ENCODE measurements at regions not wholly inside any gene's neighbourhood (a gene's known extent, or its start where the extent isn't known, plus 50 kb on each side); places are given as distances from the start of the nearest gene placed in this dataset.

DNA sequence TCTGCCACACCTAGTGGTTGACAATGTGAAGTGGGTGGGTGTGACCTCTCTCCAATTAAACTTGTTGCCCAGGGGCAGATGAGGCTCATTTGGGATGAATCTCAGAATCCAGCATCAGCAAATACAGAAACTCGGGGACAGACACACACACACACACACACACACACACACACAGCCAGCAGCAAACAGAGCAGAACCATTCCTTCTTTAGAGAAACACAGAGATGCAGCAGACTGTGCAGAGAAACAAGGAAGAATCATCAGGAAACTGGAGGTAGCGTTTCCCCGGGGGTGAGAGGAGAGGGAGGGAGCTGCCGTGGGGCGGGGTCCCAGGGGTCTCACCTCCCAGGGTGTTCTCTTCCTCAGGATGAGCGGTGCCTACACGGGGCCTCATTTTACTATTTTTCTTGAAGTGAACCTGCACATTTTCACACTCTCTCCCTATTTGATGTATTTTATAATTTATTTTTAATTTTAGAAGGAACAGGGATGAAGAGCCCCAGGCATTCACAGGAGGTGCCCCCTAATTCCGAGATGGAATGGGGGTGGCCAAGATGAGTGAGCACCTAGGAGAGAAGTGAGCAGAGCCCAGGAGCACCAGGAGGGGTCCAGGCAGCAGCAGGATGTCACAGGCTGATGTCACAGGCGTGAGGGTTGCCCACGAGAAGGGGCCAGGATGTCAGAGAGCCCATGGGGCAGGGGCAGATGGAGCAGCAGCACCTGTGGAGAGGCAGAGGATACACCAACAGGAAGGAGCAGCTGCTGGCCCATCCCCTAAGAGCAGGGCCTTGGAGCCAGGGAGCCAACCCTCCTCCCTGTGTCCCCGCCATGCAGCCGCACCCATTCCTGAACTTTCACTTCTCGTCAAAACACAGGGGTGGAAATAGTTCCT, 85.3 kb upstream of the PPP2R2D start:
- no peaks in the 10 kb centered on the region for H3K79me2 ChIP-seq (ENCODE audit: insufficient read depth, low read depth)
- no peak overlapping the region for H3K9ac ChIP-seq
- H3K27me3 ChIP-seq (ENCODE audit: insufficient read depth, low read depth) = peaks cover 15% of the 10 kb centered on the region; the same call in 1 of the 2 replicates
- no peak overlapping the region for H3K27ac ChIP-seq
- H2AFZ ChIP-seq (ENCODE audit: low read depth) = no peak overlapping the region
- TF ChIP-seq, protein P1, sequence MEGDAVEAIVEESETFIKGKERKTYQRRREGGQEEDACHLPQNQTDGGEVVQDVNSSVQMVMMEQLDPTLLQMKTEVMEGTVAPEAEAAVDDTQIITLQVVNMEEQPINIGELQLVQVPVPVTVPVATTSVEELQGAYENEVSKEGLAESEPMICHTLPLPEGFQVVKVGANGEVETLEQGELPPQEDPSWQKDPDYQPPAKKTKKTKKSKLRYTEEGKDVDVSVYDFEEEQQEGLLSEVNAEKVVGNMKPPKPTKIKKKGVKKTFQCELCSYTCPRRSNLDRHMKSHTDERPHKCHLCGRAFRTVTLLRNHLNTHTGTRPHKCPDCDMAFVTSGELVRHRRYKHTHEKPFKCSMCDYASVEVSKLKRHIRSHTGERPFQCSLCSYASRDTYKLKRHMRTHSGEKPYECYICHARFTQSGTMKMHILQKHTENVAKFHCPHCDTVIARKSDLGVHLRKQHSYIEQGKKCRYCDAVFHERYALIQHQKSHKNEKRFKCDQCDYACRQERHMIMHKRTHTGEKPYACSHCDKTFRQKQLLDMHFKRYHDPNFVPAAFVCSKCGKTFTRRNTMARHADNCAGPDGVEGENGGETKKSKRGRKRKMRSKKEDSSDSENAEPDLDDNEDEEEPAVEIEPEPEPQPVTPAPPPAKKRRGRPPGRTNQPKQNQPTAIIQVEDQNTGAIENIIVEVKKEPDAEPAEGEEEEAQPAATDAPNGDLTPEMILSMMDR (conservative IDR thresholded peaks at IDR 0.05; ENCODE audit: low read depth, low read length) = no peak
- no peak overlapping the region for H3K4me3 ChIP-seq (IDR thresholded peaks at IDR 0.05; ENCODE audit: insufficient read depth, low read depth, low read length)
- H4K20me1 ChIP-seq (ENCODE audit: insufficient read depth) = no peaks in the 10 kb centered on the region
- H3K36me3 ChIP-seq (ENCODE audit: insufficient read depth) = no peaks in the 10 kb centered on the region
- H3K4me1 ChIP-seq (ENCODE audit: low read depth, poor library complexity, severe bottlenecking) = no peaks in the 10 kb centered on the region
- no peak overlapping the region for H3K4me2 ChIP-seq

DNA sequence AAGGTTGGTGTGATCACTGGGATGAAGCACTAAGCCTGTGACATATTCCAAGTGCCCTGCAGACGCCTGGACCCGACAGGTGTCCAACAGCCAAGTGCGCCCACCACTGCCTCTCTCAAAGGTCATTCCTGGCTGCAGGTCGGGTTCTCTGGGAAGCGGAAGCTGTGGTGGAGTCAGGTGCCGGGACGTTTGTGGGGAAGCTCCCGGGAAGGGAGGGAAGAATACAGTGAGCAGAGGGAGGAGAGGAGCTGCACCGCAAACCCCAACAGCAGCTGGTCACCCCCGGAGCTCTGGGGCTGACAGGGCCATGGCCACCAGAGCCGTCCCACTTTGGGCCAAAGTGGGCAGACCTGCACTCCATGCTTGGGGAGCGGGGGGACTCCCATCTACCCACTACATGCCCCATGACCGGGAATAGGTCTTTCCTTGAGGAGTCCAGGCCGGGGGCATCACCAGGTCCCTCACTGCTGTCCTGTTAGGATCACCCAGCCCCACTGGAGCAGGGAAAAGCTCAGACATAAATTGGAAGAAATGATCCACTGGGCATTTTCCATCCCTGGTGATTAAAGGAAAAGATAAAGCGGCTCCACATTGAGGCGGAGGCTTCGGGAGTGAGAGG, 84.5 kb upstream of the PPP2R2D start:
- H3K27ac ChIP-seq = no peak overlapping the region
- H3K27me3 ChIP-seq (ENCODE audit: insufficient read depth, low read depth) = peaks cover 15% of the 10 kb centered on the region; the same call in 1 of the 2 replicates
- H2AFZ ChIP-seq (ENCODE audit: low read depth) = no peak overlapping the region
- H3K4me1 ChIP-seq (ENCODE audit: low read depth, poor library complexity, severe bottlenecking) = no peaks in the 10 kb centered on the region
- H3K79me2 ChIP-seq (ENCODE audit: insufficient read depth, low read depth) = no peaks in the 10 kb centered on the region
- no peaks in the 10 kb centered on the region for H4K20me1 ChIP-seq (ENCODE audit: insufficient read depth)
- H3K9ac ChIP-seq = no peak overlapping the region
- TF ChIP-seq, protein P1 (conservative IDR thresholded peaks at IDR 0.05; ENCODE audit: low read depth, low read length) = no peak
- no peaks in the 10 kb centered on the region for H3K36me3 ChIP-seq (ENCODE audit: insufficient read depth)
- H3K4me2 ChIP-seq = no peak overlapping the region
- no peak overlapping the region for H3K4me3 ChIP-seq (IDR thresholded peaks at IDR 0.05; ENCODE audit: insufficient read depth, low read depth, low read length)

DNA sequence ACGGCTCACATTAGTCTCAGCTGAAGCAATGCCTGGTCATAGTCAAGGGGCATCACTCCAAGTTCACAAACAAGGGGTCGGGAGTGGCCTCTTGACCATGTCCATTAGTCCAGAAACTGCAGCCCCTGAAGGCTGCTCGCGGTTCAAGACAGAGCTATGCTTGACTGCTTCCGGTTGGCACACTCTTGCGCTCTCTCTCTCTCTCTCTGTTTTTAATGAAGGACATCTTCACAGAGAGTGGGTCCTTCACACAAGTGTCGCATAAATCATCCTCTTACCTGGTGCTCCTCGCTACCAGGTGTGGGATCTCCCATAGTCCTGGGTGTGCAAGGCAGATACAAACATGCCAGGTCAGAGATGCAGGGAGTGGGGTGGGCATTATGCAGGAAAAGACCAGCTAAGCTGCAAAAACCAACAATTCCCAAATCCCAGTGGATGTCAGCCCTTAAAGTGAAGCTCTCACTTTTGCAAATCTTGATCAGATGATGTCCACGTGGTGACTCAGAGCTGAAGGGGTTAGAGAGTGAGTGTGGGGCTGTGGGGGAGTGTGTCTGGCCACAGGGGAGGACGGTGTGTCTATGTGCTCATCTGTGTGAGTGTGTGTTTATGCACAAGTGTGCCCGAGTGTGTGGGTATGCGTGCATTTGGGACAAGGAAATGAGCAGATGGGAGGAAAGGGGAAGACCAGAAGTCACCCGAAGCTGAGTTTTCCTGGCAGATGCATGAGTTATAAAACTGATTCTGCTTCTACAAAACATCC, 83.7 kb upstream of the PPP2R2D start:
- no peaks in the 10 kb centered on the region for H3K36me3 ChIP-seq (ENCODE audit: insufficient read depth)
- H3K4me3 ChIP-seq (IDR thresholded peaks at IDR 0.05; ENCODE audit: insufficient read depth, low read depth, low read length) = no peak overlapping the region
- no peak overlapping the region for H2AFZ ChIP-seq (ENCODE audit: low read depth)
- H3K79me2 ChIP-seq (ENCODE audit: insufficient read depth, low read depth) = no peaks in the 10 kb centered on the region
- no peaks in the 10 kb centered on the region for H3K4me1 ChIP-seq (ENCODE audit: low read depth, poor library complexity, severe bottlenecking)
- no peak overlapping the region for H3K27ac ChIP-seq
- H3K27me3 ChIP-seq (ENCODE audit: insufficient read depth, low read depth) = peaks cover 15% of the 10 kb centered on the region; the same call in 1 of the 2 replicates
- no peak overlapping the region for H3K9ac ChIP-seq
- H4K20me1 ChIP-seq (ENCODE audit: insufficient read depth) = no peaks in the 10 kb centered on the region
- TF ChIP-seq, protein P1 (conservative IDR thresholded peaks at IDR 0.05; ENCODE audit: low read depth, low read length) = no peak
- H3K4me2 ChIP-seq = no peak overlapping the region

DNA sequence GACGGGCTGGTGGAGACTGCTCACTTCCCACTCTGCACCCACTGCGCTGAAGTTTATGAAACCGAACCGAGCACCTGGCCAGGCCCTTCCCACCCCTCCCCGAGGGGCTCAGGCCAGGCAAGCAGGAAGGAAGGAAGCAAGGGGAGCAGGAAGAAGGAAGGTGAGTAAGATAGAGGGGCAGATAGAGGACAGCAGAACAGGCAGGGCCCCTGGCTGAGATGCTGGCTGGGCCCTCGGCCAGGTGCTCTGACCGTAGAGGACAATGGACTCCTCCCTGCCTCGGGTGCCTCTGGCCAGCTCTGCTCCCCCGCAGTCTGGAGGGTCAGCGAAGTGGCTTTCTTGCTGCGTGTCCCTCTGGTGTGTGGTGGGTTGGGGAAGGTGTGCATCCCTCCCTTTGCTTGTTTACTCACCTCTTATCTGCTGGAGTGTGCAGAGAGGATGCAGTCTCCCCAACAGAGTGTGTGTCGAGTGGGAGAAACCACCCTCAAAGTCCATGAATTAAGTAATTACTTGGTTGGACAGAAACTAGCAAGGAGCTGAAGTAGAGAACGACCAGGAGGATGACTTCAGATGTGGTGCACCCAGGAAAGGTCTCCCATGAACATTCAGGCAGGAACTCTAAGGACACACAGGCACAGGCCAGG, 82.8 kb upstream of the PPP2R2D start:
- H3K27me3 ChIP-seq (ENCODE audit: insufficient read depth, low read depth) = peaks cover 15% of the 10 kb centered on the region; the same call in 1 of the 2 replicates
- no peak overlapping the region for H3K4me3 ChIP-seq (IDR thresholded peaks at IDR 0.05; ENCODE audit: insufficient read depth, low read depth, low read length)
- no peaks in the 10 kb centered on the region for H3K4me1 ChIP-seq (ENCODE audit: low read depth, poor library complexity, severe bottlenecking)
- H3K9ac ChIP-seq = no peak overlapping the region
- H3K27ac ChIP-seq = no peak overlapping the region
- no peaks in the 10 kb centered on the region for H3K36me3 ChIP-seq (ENCODE audit: insufficient read depth)
- no peak overlapping the region for H2AFZ ChIP-seq (ENCODE audit: low read depth)
- H3K4me2 ChIP-seq = no peak overlapping the region
- no peaks in the 10 kb centered on the region for H3K79me2 ChIP-seq (ENCODE audit: insufficient read depth, low read depth)
- TF ChIP-seq, protein P1 (conservative IDR thresholded peaks at IDR 0.05; ENCODE audit: low read depth, low read length) = no peak
- H4K20me1 ChIP-seq (ENCODE audit: insufficient read depth) = no peaks in the 10 kb centered on the region
